Gastroesophageal sphincter (tissue), 4 donors: ENCODE measurements at regions not wholly inside any gene's neighbourhood (a gene's known extent, or its start where the extent isn't known, plus 50 kb on each side); places are given as distances from the start of the nearest gene placed in this dataset.
"Not testable (repeated sequence)": the region's sequence is repeated elsewhere in the genome, so short reads cannot be mapped to it uniquely, and the experiment has no call there.

ENCODE experiments used
- ATAC-seq: fragments of 150-250 bp; one replicate; pipeline ENCODE4 v1.9.1; 2016; ENCODE audit warnings: mild to moderate bottlenecking, moderate library complexity
- H3K27ac ChIP-seq, 4 donors: fragments of 200-600 bp; sonication (generic) in 3 of 4; 1 replicate in 3 of 4; 2 replicates in 1 of 4; pipeline ENCODE4 v1.5.1; 2016 to 2019
- H3K27me3 ChIP-seq: fragments of 200-600 bp; sonication (generic); one replicate; pipeline ENCODE4 v1.5.1; 2019
- H3K36me3 ChIP-seq, 2 donors: fragments of 200-600 bp; sonication (generic); one replicate each; pipeline ENCODE4 v1.5.1; 2019; ENCODE audit warnings: control low read depth in 1 of 2
- H3K4me1 ChIP-seq, 3 donors: fragments of 200-600 bp; sonication (generic); 1 replicate in 2 of 3; 2 replicates in 1 of 3; pipeline ENCODE4 v1.5.1; 2016 to 2019; ENCODE audit warnings: control low read depth in 2 of 3
- H3K4me3 ChIP-seq, 2 donors: fragments of 200-600 bp; sonication (generic); one replicate each; pipeline ENCODE4 v1.5.1; 2019; ENCODE audit warnings: mild to moderate bottlenecking in 1 of 2, moderate library complexity in 1 of 2
- H3K9me3 ChIP-seq, 3 donors: fragments of 200-600 bp; sonication (generic); one replicate each; pipeline ENCODE4 v1.5.1; 2017 to 2019; ENCODE audit warnings: control low read depth in 2 of 3
- CTCF ChIP-seq, 4 experiments: fragments of 200-600 bp in 2 of 4; fragments of 450-650 bp in 2 of 4; sonication (generic) in 1 of 4; IDR thresholded peaks; one replicate each; pipeline ENCODE4 v1.5.1; 2017 to 2019; ENCODE audit warnings: antibody characterized with exemption in 4 of 4, mild to moderate bottlenecking in 2 of 4, moderate library complexity in 2 of 4
- EP300 ChIP-seq: sonication (generic); formaldehyde crosslinking; IDR thresholded peaks from one replicate; pipeline ENCODE4 v1.6.1; 2017; ENCODE audit warnings: antibody characterized with exemption, mild to moderate bottlenecking
- POLR2A ChIP-seq, 2 donors: fragments of 450-650 bp; IDR thresholded peaks; one replicate each; pipeline ENCODE4 v1.6.1; 2017; ENCODE audit warnings: antibody characterized with exemption in 2 of 2, mild to moderate bottlenecking in 2 of 2, moderate library complexity in 1 of 2
- POLR2AphosphoS5 ChIP-seq: sonication (generic); formaldehyde crosslinking; IDR thresholded peaks from one replicate; pipeline ENCODE4 v1.6.1; 2017; ENCODE audit warnings: antibody characterized with exemption
- WGBS, 2 donors: methylation state at CpG; one replicate each; pipeline ENCODE4 v1.1.5; 2018; ENCODE audit warnings: low coverage in 1 of 2; 5-methylcytosine and 5-hydroxymethylcytosine counted together

DNA sequence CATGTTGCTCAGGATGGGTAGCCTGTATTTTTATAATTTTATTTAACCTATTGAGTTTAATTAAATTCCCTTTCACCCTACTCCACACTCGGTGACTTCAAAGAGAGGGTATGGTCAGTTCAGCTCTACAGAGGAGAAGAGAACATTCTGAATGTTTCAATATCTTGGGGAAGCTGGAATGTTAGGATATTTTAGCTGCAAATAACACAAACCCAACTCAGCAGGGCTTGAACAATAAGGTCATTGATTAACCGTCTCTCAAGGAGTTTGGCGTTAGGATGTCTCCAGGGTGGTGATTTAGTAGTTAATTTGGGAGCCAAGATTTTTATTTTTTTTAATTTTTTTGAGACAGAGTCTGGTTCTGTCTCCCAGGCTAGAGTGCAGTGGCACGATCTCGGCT is 143.6 kb upstream of the SALL4 start:
- Histone ChIP-seq H3K9me3 (no peaks in the 10 kb centered on the region), H3K4me3 (no peak overlapping the region), H3K27me3 (no peaks in the 10 kb centered on the region), H3K4me1 (no peaks in the 10 kb centered on the region), H3K36me3 (no peaks in the 10 kb centered on the region), H3K27ac (no peak overlapping the region)
- no peak for ATAC-seq
- TF ChIP-seq POLR2A (IDR thresholded peaks at IDR 0.05) = no peak
- no peak for TF ChIP-seq POLR2AphosphoS5
- no peak for TF ChIP-seq CTCF (IDR thresholded peaks at IDR 0.05)
- WGBS, 2 donors = 86 to 95% methylated on average over 2 to 3 of the region's 5 CpGs

- ATAC-seq = no peak
- Histone ChIP-seq H3K4me1 (no peaks in the 10 kb centered on the region), H3K4me3 (no peak overlapping the region), H3K27ac (no peak overlapping the region), H3K36me3 (no peaks in the 10 kb centered on the region), H3K27me3 (no peaks in the 10 kb centered on the region), H3K9me3 (no peaks in the 10 kb centered on the region)
- WGBS, 2 donors = 39 to 72% methylated on average over 3 to 4 of the region's 5 CpGs
- TF ChIP-seq CTCF (IDR thresholded peaks at IDR 0.05) (no peak), POLR2A (IDR thresholded peaks at IDR 0.05) (no peak), POLR2AphosphoS5 (no peak), EP300 (no peak)
Measured at GRCh38 chr20:51945177-51945576, 142.9 kb upstream of the SALL4 start.

- no peak for ATAC-seq
- 93% methylated on average over 5 of the region's 5 CpGs; no CpG with 5 or more reads in 1 of the 2 donors for WGBS, 2 donors
- no peaks in the 10 kb centered on the region for H3K9me3 ChIP-seq
- no peaks in the 10 kb centered on the region for H3K36me3 ChIP-seq
- H3K27me3 ChIP-seq = no peaks in the 10 kb centered on the region
- H3K4me3 ChIP-seq = no peak overlapping the region
- H3K27ac ChIP-seq = no peak overlapping the region
- TF ChIP-seq POLR2AphosphoS5 = no peak
- no peak for TF ChIP-seq EP300
- H3K4me1 ChIP-seq = no peaks in the 10 kb centered on the region
Measured at GRCh38 chr20:51943761-51944160, 141.4 kb upstream of the SALL4 start.

DNA sequence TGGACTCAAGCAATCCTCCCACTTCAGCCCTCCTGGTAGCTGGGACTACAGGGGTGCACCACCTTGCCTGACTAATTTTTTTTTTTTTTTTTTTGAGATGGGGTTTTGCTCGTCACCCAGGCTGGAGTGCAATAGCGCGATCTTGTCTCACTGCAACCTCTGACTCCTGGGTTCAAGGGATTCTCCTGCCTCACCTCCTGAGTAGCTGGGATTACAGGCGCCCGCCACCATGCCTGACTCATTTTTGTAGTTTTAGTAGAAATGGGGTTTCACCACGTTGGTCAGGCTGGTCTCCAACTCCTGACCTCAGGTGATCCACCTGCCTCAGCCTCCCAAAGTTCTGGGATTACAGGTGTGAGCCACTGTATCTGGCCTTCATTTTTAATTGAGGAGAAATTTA is 141.0 kb upstream of the SALL4 start:
- not testable (repeated sequence) for H3K36me3 ChIP-seq, H3K4me3 ChIP-seq, H3K27me3 ChIP-seq, ATAC-seq, H3K4me1 ChIP-seq, H3K27ac ChIP-seq, H3K9me3 ChIP-seq
- WGBS, 2 donors = 71 to 92% methylated on average over 1 to 6 of the region's 6 CpGs

- WGBS, 2 donors = 83 to 86% methylated on average over 1 to 2 of the region's 6 CpGs
- no peak for ATAC-seq
- Histone ChIP-seq H3K27ac (no peak overlapping the region), H3K4me1 (no peaks in the 10 kb centered on the region), H3K9me3 (no peaks in the 10 kb centered on the region), H3K36me3 (no peaks in the 10 kb centered on the region), H3K27me3 (no peaks in the 10 kb centered on the region), H3K4me3 (no peak overlapping the region)
- TF ChIP-seq EP300 (no peak), POLR2A (IDR thresholded peaks at IDR 0.05) (no peak), CTCF (IDR thresholded peaks at IDR 0.05) (no peak), POLR2AphosphoS5 (no peak)
Measured at GRCh38 chr20:51941503-51941902, 139.2 kb upstream of the SALL4 start.

- Histone ChIP-seq H3K9me3 (no peaks in the 10 kb centered on the region), H3K27me3 (peaks cover 5% of the 10 kb centered on the region), H3K27ac (no peak overlapping the region), H3K36me3 (no peaks in the 10 kb centered on the region), H3K4me3 (no peak overlapping the region), H3K4me1 (no peaks in the 10 kb centered on the region)
- no peak for ATAC-seq
- 74 to 83% methylated on average over 6 of the region's 6 CpGs for WGBS, 2 donors
- TF ChIP-seq EP300 (no peak), CTCF (IDR thresholded peaks at IDR 0.05) (no peak), POLR2AphosphoS5 (no peak)
Measured at GRCh38 chr20:51939259-51939585, 136.9 kb upstream of the SALL4 start.
